ENCODE measurements at regions not wholly inside any gene's neighbourhood (a gene's known extent, or its start where the extent isn't known, plus 50 kb on each side); places are given as distances from the start of the nearest gene placed in this dataset.
A peak's percentile ranks its signal among the peaks of the same experiment; 100 is the strongest.

DNA sequence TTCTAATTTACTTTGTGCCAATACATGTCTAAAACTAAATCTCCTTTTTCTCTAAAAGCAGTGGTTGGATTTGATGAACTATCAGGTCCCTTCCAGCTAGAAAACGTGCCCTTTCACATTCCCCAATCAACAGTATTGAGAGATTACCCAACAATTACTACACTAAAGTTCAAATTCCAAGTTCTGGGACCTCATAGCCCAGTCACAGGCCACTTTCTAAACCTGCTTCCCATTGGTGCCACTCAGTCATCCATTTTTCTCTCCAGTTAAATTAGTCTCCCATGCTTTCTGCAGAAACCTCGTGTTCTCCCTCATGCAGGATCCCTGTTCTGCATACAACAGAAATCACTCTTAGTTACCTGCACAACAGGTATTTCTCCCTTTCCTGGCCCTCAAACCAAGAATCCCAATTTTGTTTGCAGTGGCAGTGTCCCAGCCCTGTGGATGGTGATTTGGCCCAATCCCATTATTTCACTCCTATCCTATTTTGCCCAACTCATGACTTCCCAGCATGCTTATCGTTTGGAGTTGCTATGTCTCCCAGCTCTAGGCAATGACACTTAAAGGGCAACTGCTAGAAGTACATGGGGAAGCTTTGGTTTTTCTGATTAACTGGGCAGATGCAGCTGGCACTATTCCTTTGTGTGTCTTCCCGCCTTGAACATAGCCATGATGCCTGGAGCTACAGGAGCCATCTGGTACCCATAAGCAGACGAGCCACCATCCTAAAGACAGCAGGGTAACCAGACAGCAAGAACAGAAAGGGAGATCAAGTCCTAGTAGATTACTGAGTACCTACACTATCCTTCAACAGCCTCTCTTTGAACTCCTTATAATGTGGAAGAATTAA is 224.2 kb downstream of the MINAR1 start:
- TF ChIP-seq, protein P1, sequence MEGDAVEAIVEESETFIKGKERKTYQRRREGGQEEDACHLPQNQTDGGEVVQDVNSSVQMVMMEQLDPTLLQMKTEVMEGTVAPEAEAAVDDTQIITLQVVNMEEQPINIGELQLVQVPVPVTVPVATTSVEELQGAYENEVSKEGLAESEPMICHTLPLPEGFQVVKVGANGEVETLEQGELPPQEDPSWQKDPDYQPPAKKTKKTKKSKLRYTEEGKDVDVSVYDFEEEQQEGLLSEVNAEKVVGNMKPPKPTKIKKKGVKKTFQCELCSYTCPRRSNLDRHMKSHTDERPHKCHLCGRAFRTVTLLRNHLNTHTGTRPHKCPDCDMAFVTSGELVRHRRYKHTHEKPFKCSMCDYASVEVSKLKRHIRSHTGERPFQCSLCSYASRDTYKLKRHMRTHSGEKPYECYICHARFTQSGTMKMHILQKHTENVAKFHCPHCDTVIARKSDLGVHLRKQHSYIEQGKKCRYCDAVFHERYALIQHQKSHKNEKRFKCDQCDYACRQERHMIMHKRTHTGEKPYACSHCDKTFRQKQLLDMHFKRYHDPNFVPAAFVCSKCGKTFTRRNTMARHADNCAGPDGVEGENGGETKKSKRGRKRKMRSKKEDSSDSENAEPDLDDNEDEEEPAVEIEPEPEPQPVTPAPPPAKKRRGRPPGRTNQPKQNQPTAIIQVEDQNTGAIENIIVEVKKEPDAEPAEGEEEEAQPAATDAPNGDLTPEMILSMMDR (IDR thresholded peaks at IDR 0.05; ENCODE audit: low read depth, low read length, missing input control): no peak
- TF ChIP-seq YY1 (IDR thresholded peaks at IDR 0.05) (peak; percentile 94), TAF1 (conservative IDR thresholded peaks at IDR 0.05) (no peak), NR2F2 (IDR thresholded peaks at IDR 0.05) (no peak), EGR1 (IDR thresholded peaks at IDR 0.05; ENCODE audit: low read depth in 2 of 2) (peak in 1 of 2 donors; percentile 18), HNF4G (IDR thresholded peaks at IDR 0.05) (peak; percentile 74), SP1 (IDR thresholded peaks at IDR 0.05) (peak; percentile 96)
- TF ChIP-seq, protein P2, sequence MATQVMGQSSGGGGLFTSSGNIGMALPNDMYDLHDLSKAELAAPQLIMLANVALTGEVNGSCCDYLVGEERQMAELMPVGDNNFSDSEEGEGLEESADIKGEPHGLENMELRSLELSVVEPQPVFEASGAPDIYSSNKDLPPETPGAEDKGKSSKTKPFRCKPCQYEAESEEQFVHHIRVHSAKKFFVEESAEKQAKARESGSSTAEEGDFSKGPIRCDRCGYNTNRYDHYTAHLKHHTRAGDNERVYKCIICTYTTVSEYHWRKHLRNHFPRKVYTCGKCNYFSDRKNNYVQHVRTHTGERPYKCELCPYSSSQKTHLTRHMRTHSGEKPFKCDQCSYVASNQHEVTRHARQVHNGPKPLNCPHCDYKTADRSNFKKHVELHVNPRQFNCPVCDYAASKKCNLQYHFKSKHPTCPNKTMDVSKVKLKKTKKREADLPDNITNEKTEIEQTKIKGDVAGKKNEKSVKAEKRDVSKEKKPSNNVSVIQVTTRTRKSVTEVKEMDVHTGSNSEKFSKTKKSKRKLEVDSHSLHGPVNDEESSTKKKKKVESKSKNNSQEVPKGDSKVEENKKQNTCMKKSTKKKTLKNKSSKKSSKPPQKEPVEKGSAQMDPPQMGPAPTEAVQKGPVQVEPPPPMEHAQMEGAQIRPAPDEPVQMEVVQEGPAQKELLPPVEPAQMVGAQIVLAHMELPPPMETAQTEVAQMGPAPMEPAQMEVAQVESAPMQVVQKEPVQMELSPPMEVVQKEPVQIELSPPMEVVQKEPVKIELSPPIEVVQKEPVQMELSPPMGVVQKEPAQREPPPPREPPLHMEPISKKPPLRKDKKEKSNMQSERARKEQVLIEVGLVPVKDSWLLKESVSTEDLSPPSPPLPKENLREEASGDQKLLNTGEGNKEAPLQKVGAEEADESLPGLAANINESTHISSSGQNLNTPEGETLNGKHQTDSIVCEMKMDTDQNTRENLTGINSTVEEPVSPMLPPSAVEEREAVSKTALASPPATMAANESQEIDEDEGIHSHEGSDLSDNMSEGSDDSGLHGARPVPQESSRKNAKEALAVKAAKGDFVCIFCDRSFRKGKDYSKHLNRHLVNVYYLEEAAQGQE (IDR thresholded peaks at IDR 0.05): peak; percentile 62

Measured in liver (tissue), 3 donors.